ENCODE measurements at regions not wholly inside any gene's neighbourhood (a gene's known extent, or its start where the extent isn't known, plus 50 kb on each side); places are given as distances from the start of the nearest gene placed in this dataset.
"Not testable (repeated sequence)": the region's sequence is repeated elsewhere in the genome, so short reads cannot be mapped to it uniquely, and the experiment has no call there.

DNA sequence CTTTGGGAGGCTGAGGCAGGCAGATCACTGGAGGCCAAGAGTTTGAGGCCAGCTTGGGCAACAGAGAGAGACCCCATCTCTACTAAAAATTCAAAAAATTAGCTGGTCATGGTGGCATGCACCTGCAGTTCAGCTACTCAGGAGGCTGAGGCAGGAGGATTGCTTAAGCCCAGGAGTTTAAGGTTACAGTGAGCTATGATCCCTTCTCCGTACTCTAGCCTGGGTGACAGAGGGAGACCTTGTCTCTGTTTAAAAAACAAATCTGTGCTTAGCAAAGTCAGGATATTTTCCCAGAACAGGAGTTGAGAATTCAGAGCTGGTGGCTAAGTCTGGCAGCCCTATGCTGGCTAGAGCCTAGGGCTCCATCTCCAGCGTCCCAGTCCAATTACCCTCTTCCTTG, 142.9 kb upstream of the PZP start:
- Mint-ChIP-seq H3K4me3 (no peak overlapping the region), H3K27ac (no peak overlapping the region), H3K4me1 (peaks cover 12% of the 10 kb centered on the region), H3K9me3 (peaks cover 15% of the 10 kb centered on the region), H3K36me3 (ENCODE audit: low read depth) (peaks cover 12% of the 10 kb centered on the region), H3K27me3 (no peaks in the 10 kb centered on the region)
- ATAC-seq (no peak), DNase-seq (no peak)

DNA sequence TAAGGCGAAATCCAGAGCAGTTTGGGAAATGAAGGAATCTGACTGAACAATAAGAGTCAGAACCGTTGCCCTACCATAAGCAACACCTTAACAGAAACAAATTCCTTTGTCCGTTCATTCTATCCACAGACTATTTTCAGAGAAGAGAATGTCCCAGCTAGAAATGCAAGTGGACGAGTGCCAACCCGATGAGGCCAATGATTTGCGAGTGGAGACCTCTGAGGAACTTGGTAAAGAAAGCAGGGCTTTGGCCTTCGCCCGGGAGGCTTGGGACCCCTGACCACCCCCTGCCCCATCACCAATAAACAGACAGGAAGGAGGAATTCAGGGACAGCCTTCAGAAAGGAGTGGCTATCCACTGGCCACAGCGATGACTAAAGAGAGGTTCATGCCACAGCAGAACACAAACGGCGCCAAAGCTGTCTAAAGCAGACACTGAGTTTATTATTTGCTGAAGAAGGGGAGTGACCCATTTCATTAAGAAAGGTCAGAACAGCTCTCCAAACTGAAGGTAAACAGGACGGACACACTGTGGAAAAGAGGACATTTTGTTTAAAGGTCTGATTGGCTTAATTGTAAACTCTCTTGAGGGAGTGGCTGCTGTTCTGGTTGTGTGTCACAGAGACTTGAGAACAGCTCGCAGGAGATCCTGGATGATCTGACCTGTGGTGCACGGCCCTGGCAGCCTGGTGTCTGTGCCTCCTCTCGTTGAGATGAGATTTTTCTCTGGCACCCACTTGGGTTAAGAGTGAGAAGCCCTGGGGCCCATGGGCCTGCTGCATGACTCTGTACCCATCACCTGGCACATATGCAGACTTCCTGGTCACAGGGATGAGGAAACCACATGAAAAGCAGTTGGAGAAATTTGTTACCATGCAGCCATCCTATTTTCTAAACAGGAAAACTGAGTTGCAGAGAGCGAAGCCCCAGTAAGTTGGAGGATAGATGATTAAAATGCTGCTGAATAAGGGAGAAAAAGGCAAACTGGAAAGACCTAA, 142.0 kb upstream of the PZP start:
- no peaks in the 10 kb centered on the region for H3K27me3 Mint-ChIP-seq
- ATAC-seq (no peak), DNase-seq (no peak)
- H3K4me1 Mint-ChIP-seq = peaks cover 16% of the 10 kb centered on the region
- H3K9me3 Mint-ChIP-seq = peaks cover 14% of the 10 kb centered on the region
- H3K27ac Mint-ChIP-seq = no peak overlapping the region
- no peak overlapping the region for H3K4me3 Mint-ChIP-seq
- peaks cover 12% of the 10 kb centered on the region for H3K36me3 Mint-ChIP-seq (ENCODE audit: low read depth)

DNA sequence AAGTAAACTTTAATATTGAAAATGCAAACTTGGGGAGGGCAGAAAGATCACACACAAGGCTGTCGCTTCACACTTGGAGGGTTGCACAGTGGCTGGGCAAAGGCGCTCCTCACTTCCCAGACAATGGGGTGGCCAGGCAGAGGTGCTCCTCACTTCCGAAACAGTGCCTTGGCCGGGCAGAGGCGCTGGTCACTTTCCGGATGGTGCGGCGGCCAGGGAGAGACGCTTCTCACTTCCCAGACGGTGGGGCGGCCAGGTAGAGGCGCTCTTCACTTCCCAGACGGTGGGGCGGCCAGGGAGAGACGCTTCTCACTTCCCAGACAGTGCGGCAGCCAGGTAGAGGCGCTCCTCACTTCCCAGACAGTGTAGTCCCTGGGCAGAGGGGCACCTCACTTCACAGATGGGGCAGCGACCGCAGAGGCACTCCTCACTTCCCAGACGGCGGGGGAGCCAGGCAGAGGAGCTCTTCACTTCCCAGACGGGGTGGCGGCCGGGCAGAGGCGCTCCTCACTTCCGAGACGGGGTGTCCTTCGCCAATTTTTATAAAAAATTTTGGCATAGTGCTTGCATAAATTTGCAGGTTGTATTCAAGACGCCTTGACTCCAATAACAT, 140.8 kb upstream of the PZP start:
- Mint-ChIP-seq H3K9me3 (peaks cover 9% of the 10 kb centered on the region), H3K36me3 (ENCODE audit: low read depth) (peaks cover 5% of the 10 kb centered on the region), H3K4me1 (peaks cover 20% of the 10 kb centered on the region), H3K27ac (no peak overlapping the region), H3K4me3 (no peak overlapping the region), H3K27me3 (no peaks in the 10 kb centered on the region)
- DNase-seq (no peak), ATAC-seq (no peak)

DNA sequence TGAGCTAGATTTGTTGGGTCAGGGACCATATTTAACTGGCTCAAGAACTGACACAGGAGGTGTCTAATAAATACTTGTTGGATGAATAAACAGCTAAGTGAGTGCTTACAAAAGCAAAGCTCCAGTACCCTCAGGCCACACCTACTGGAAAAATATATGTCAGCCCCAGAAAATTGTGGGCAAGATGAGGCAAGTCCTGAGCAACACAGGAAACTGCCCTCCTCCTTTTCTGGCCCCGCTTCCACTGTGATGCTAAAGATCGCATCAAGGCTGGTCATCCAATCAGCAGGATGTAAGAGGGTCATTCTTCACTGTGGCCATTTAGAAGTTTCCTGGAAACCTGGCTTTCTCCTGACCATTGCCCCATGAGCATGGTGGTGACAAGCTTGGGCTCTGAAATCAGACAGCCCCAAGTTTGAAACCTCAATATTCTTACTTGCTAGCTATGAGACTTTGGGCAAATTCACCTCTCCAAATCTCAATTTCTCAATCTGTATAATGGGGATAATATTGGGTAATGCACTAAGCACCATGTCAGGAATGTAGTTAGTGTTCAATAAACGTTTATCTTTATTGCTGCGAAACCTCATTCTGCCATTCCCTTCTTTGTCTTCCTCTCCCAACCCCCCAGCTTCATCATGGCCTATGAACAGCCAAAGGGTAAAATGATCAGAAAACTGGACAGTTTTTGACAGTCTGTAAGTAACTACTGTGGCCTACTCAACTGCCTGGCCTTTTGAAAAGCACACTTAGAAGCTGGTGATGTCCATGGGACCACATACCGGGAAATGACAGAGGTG, 139.3 kb upstream of the PZP start:
- DNase-seq (peak; percentile 27), ATAC-seq (peak; percentile 90)
- H3K4me1 Mint-ChIP-seq = peaks cover 21% of the 10 kb centered on the region
- H3K36me3 Mint-ChIP-seq (ENCODE audit: low read depth) = peaks cover 3% of the 10 kb centered on the region
- no peak overlapping the region for H3K4me3 Mint-ChIP-seq
- H3K9me3 Mint-ChIP-seq = no peaks in the 10 kb centered on the region
- H3K27me3 Mint-ChIP-seq = no peaks in the 10 kb centered on the region
- no peak overlapping the region for H3K27ac Mint-ChIP-seq

DNA sequence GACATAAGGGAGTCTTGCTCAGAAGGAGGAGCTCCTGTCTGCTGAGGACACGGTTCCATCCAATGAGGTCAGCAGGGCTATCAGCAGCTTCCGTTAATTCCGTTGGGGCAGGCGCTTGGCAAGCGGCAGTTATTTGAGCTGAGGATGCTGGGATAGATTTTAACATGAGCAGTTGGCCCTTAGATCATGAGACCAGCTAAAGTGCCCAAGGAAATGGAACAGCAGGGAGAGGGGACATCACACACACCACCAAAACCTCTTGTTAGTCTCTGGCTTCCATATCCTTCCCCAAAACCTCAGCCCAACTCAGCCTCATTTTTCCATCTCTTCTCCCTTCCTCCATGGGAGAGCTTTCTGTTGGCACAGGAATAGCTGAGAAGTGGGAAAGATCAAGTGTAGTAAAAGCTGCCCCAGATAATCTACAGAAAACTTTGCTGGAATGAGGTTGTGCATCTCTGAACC, 138.7 kb upstream of the PZP start:
- H3K4me1 Mint-ChIP-seq = peaks cover 27% of the 10 kb centered on the region
- H3K9me3 Mint-ChIP-seq = no peaks in the 10 kb centered on the region
- H3K36me3 Mint-ChIP-seq (ENCODE audit: low read depth) = no peaks in the 10 kb centered on the region
- H3K27me3 Mint-ChIP-seq = no peaks in the 10 kb centered on the region
- DNase-seq = no peak
- no peak overlapping the region for H3K4me3 Mint-ChIP-seq
- no peak for ATAC-seq
- no peak overlapping the region for H3K27ac Mint-ChIP-seq

DNA sequence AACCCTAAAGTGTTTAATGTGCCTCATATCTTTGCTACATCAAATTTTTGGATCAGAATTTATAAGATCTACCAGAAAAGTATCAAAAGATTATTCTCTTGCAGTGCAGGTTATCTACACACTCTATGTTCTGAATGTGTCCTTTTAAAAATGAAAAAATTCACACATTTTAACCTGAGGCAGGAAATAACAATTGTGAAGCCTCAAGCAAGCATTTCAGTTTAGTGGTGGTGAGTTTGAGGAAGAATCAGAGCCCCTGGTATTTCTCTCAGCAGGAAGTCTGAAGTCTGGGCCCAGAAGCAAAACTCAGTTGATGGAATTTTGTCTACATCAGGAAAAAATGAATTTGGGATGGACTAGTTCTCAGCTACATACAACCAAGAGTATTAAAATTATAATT, 137.0 kb upstream of the PZP start:
- H3K36me3 Mint-ChIP-seq (ENCODE audit: low read depth) = peaks cover 2% of the 10 kb centered on the region
- no peak overlapping the region for H3K27ac Mint-ChIP-seq
- no peaks in the 10 kb centered on the region for H3K27me3 Mint-ChIP-seq
- peaks cover 36% of the 10 kb centered on the region for H3K4me1 Mint-ChIP-seq
- DNase-seq (no peak), ATAC-seq (no peak)
- H3K4me3 Mint-ChIP-seq = no peak overlapping the region
- no peaks in the 10 kb centered on the region for H3K9me3 Mint-ChIP-seq

DNA sequence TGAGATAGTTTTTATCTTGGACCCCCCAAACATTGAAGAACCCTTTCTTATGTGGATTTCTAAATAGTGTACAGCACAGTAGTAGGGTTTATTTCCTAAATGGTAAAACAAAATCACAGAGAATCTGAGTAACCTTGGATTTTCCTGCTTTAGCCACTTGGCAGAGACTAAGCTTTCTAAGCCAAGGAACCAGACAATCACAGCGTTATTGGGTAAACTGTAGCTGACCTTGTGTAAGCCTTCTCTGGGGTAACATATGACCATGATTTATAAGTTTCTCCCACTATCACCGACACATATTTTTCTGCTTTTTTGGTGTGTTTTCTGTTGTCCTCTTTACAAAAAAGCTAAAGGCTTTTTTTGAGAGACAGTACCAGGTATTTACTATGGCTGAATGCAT, 136.3 kb upstream of the PZP start:
- H3K27ac Mint-ChIP-seq = no peak overlapping the region
- no peaks in the 10 kb centered on the region for H3K9me3 Mint-ChIP-seq
- no peaks in the 10 kb centered on the region for H3K27me3 Mint-ChIP-seq
- H3K4me3 Mint-ChIP-seq = no peak overlapping the region
- H3K36me3 Mint-ChIP-seq (ENCODE audit: low read depth) = peaks cover 2% of the 10 kb centered on the region
- H3K4me1 Mint-ChIP-seq = peaks cover 36% of the 10 kb centered on the region
- ATAC-seq (no peak), DNase-seq (no peak)

DNA sequence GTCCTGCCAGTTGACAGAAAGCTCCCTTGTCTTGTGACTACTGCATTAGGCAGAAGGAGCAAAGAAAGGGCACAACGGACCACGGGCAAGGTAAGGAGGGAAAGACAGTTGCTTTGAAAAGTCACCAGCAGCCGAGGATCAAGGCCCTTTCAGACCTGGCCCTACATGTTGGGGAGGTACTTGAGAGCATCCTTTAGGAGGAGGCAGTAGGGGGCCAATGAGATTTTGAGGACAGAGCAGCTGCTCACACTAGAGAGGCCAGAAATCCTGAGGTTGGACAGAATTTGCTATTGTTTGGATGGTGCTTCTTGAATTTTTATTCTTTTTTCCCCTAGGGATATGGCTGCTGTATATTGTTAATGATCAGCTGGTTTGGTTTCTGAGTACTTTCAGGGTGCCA, 135.5 kb upstream of the PZP start:
- Mint-ChIP-seq H3K36me3 (ENCODE audit: low read depth) (peaks cover 2% of the 10 kb centered on the region), H3K9me3 (no peaks in the 10 kb centered on the region), H3K4me1 (peaks cover 36% of the 10 kb centered on the region), H3K27ac (no peak overlapping the region), H3K27me3 (no peaks in the 10 kb centered on the region), H3K4me3 (no peak overlapping the region)
- ATAC-seq = no peak
- no peak for DNase-seq

DNA sequence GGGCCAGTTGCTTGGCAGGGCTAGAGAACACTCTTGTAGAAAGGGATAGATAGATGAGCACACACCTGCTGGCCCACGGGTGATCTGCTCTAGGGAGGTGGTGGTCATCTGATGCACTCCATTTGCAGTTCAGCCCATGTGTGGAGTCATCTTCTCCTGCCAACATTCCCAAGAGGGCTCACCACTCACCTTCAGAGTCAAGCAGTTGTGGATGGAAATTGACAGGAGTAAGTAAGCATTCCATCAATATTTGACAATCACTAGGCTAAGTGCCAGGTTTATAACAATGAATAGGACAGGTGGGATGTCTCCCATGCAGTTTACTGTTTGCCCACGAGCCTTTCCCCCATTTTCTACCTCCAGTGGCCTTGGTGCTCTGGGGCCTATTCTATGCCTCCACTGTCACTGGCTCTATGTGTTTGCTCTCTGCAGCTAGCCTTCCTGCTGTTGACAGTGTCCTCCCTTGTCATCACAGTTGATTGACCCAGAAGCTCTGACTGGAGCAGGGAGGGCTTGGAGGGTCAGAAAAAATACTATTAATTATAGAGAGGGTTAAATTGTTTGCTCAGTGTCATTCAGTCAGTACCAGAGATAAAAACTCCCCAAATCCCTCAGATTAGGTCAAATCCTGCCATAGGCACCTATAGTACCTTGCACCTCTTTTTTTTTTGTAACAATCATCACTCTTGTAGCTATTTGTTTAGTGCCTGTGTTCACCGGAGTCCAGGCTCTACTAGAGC, 134.6 kb upstream of the PZP start:
- H3K27me3 Mint-ChIP-seq = no peaks in the 10 kb centered on the region
- ATAC-seq = no peak
- no peak overlapping the region for H3K27ac Mint-ChIP-seq
- no peak for DNase-seq
- H3K9me3 Mint-ChIP-seq = no peaks in the 10 kb centered on the region
- peaks cover 2% of the 10 kb centered on the region for H3K36me3 Mint-ChIP-seq (ENCODE audit: low read depth)
- no peak overlapping the region for H3K4me3 Mint-ChIP-seq
- H3K4me1 Mint-ChIP-seq = peaks cover 35% of the 10 kb centered on the region

DNA sequence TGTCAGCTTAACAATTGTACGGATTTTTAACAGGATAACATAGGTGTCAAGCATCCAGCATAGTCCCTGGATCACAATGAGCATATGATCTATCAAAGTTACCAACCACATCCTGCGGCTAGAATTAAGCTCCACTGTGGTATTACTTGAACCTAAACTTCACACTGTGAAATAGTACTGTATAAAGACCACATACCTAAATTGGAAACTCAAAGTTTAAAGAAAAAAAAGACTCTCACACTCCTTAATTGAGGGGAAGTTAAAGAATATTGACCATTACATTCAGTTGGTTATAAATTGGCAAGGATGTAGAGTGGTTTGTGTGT, 133.0 kb upstream of the PZP start:
- no peak overlapping the region for H3K27ac Mint-ChIP-seq

DNA sequence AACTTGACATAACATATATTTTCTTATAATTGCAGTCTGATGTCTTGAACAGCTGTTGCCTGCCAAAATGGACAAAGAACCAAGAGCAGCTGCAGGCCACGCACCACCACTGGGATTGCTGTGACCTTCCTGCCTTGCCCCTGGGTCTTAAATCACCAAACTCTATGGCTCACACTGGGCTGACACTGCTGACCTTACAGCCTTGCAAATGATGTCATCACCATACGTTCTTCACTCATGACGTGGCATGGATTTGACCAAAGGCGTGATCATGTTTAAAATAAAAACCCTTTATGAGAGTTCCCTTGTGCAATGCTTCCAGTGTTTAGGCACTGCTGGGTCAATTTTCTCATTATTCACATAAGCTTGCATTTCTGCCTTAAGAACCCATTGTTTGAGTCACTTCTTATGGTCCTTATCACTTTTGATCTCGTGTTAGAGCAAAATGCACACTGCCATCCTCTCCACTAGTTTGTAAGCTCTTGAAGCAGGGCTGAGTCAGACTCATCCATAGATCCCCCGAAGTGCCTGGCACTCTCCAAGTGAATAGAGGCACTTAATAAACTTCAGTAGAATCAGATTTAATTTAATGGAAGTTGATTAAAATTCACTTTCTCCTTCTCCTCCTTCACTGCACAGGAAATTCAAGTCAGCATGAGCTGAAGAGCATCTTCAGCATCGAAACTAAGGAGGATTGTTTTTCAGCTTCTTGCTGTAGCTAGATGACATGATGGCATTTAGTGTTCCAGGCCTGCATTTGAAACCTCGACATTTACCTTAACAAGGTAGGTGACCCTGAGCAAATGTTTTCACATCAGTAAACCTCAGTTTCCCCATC, 132.4 kb upstream of the PZP start:
- no peak overlapping the region for H3K4me3 Mint-ChIP-seq
- DNase-seq = no peak
- peaks cover 23% of the 10 kb centered on the region for H3K4me1 Mint-ChIP-seq

More for the DNA sequence above, 133.0 kb upstream of the PZP start:
- peaks cover 25% of the 10 kb centered on the region for H3K4me1 Mint-ChIP-seq
- H3K36me3 Mint-ChIP-seq (ENCODE audit: low read depth) = peaks cover 9% of the 10 kb centered on the region
- peaks cover 3% of the 10 kb centered on the region for H3K9me3 Mint-ChIP-seq
- ATAC-seq (peak; percentile 43), DNase-seq (no peak)
- no peaks in the 10 kb centered on the region for H3K27me3 Mint-ChIP-seq
- H3K4me3 Mint-ChIP-seq = no peak overlapping the region

DNA sequence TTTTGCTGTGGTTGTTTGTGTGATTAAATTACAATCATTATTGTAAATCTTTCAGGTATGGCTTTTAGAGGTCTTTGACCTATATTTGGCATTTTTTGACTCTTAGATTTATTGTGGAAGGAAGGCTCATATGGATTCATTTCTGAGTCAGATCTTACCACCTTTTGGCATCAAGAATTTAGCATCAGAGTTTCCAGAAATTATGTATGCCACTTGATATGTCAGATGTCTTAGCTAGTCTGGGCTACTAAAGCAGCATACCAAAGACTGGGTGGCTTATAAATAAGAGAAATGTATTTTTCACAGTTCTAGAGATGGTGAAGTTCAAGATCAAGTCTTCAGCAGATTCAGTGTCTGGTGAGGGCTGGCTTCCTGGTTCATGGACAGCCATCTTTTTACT, 129.5 kb upstream of the PZP start:
- Mint-ChIP-seq H3K36me3 (ENCODE audit: low read depth) (peaks cover 11% of the 10 kb centered on the region), H3K4me3 (no peak overlapping the region), H3K27me3 (no peaks in the 10 kb centered on the region), H3K27ac (no peak overlapping the region), H3K4me1 (peaks cover 16% of the 10 kb centered on the region), H3K9me3 (peaks cover 4% of the 10 kb centered on the region)
- no peak for DNase-seq
- no peak for ATAC-seq

More for the DNA sequence above, 132.4 kb upstream of the PZP start:
- ATAC-seq = peak; percentile 58
- H3K27me3 Mint-ChIP-seq = no peaks in the 10 kb centered on the region
- H3K9me3 Mint-ChIP-seq = peaks cover 4% of the 10 kb centered on the region
- no peak overlapping the region for H3K27ac Mint-ChIP-seq
- H3K36me3 Mint-ChIP-seq (ENCODE audit: low read depth) = peaks cover 11% of the 10 kb centered on the region

DNA sequence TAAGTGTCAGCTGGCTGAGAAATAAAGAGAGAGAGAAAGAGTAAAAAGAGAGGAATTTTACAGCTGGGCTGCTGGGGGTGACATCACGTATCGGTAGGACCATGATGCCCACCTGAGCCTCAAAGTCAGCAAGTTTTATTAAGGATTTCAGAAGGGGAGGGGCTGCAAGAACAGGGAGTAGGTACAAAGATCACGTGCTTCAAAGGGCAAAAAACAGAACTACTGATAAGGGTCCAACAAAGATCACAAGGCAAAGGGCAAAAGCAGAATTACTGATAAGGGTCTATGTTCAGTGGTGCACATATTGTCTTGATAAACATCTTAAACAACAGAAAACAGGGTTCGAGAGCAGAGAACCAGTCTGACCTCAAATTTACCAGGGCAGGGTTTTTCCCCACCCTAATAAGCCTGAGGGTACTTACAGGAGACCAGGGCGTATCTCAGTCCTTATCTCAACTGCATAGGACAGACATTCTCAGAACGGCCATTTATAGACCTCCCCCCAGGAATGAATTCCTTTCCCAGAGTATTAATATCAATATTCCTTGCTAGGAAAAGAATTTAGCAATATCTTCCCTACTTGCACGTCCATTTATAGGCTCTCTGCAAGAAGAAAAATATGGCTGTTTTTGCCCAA, 128.3 kb upstream of the PZP start:
- not testable (repeated sequence) for DNase-seq, H3K27ac Mint-ChIP-seq, H3K4me3 Mint-ChIP-seq, H3K4me1 Mint-ChIP-seq, H3K9me3 Mint-ChIP-seq, H3K27me3 Mint-ChIP-seq, ATAC-seq
- peaks cover 11% of the 10 kb centered on the region for H3K36me3 Mint-ChIP-seq (ENCODE audit: low read depth)

Measured in activated naive CD8-positive, alpha-beta T cell treated with anti-CD3 and anti-CD28 coated beads, Interleukin-2, amount 50 U/mL, for 24 hours (primary cell).